DMS79 (cell line): ENCODE measurements at regions not wholly inside any gene's neighbourhood (a gene's known extent, or its start where the extent isn't known, plus 50 kb on each side); places are given as distances from the start of the nearest gene placed in this dataset.
"Not testable (repeated sequence)": the region's sequence is repeated elsewhere in the genome, so short reads cannot be mapped to it uniquely, and the experiment has no call there.

Experiments
- DNase-seq: peaks from one replicate; lab custom pipeline; 2025; lab: John Stamatoyannopoulos, UW

DNA sequence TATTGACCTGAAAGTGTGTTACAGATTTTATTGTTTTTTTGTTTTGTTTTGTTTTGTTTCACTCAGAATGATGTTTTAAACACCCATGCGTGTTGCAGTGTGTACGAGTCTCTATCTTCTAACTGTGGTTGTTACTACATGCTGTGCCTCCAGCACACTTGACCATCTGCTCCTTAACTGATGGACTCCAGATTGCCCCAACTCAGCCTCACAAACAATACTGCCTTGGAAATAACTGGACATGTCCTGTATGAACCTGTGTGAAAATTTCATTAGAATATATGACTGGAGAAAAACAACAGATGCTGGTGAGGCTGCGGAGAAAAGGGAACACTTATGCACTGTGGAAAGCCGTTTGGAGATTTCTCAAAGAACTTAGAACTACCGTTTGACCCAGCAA lies 68.7 kb upstream of the HAND1 start:
- no peak for DNase-seq

DNA sequence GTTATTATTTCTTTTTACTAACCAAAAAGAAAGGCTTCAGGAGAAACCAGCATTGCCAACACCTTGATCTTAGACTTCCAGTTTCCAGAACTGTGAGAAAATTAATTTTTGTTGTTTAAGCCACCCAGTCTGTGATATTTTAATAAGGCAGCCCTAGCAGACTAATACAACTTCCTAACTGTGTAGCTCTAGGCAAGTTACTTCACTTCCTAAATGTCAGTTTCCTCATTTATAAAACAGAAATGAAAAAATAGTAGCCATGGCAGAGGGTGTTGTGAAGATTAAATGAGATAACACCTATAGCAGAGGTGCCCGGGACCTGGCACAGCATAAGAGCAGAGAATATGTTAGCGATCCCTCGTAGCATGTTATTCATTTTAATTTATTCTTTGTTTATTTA lies 66.6 kb upstream of the HAND1 start:
- DNase-seq, result no peak

DNA sequence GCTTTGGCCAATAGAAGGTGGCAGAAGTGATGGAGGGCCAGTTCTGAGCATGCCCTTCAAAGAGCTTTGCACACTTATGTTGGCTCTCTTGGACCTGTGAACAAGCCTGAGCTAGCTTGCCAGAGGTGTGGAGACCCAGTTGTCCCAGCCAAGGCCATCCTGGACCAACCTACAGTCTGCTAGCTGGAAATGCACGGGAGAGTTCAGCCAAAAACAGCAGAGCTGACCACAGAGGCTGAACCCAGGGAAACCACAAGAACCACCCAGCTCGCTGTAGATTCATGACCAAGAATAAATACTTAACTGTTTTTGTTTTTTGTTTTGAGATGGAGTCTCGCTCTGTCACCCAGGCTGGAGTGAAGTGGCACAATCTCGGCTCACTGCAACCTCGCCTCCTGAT lies 65.4 kb upstream of the HAND1 start:
- no peak for DNase-seq

DNA sequence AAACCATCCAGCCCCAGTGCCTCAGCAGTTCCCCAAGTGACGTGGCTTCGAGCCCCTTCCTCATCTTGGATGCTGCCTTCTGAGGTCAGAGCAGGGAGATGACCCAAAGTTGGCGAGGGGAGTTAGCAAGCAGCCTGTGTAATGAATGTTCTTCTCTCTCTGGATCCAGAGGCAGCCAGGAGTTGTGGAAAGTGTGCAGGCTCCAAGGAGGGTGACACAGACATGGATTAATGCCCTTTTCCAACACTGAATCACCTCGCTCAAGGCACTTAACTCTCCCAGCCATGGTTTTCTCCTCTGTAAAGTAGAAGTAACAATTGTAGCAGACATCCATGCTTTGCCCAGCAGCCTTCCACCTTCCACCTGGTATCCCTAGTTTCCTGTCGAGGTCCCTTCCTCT lies 64.6 kb upstream of the HAND1 start:
- no peak for DNase-seq

DNA sequence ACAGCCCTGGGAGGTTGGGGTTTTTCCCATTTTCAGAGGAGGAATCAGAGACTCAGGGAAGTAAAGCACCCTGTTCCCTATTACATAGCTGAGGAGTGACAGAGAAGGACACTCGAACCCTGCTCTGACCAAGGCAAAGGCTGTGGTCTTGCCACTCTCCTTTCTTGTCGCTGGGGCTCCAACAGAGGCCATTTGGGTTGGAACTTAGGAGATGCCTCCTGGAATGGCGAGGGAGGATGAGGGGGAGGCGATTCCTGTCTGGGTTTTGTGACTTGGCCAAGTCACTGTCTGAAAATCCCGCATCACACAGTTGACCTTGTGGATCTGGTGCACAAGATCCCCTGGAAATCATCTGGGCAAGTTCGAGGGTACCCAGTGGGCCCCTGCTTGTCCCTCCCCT lies 64.0 kb upstream of the HAND1 start:
- DNase-seq, result no peak

DNA sequence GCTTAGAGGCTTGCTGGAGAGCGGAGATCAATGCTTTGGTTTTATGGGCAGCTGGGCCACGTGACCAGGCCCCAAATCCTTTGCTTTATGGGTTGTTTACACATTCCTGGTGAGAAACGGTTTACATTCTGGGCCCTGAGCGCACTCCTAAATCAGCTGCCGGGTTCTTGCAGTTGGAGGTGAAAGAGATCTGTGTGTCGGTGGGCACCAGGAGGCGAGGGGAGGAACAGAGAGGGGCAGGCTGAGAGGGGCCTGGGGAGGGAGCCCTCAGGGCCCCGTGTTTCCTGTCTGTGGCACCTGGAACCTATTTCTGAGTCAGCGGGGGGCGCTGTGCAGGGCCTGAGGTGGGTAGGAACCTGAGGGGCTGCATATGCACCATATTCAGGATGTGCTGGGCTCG lies 63.5 kb upstream of the HAND1 start:
- no peak for DNase-seq

DNA sequence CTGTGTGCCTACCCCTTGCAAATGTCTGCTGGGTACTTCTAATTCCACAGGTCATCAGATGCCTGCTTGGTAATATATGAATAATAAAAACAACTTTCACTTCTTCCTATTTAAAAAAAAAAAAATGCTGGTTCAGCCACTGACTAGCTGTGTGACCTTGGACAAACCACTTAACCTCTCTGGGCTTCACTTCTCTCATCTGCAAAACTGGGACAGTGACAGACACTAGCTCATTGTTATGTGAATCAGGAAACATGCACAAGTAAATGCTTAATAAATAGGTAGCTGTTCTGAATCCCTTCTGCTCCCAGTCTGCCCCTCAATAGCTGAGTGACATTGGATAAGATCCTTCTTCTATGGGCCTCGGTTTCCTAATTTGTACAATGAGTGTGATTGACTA lies 62.6 kb upstream of the HAND1 start:
- no peak for DNase-seq

DNA sequence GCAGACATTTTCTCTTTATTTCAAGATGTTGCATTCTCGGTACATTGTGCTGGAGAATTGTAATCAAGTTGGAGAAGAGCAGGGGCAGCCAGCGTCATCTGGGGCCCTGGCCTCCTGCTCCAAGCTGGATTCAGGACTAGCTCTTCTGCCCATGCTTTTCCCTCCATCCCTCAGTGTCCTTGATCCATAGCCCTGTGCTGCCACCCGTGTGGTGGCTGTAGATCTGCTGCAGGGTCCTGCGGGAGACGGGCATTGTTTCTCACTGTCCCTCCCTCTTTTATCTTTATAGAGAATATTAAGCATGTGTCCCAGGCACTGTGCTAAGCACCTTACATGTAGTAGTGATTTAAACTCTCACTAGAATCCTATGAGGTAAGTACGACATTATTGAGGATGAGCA lies 60.5 kb upstream of the HAND1 start:
- DNase-seq, result no peak

DNA sequence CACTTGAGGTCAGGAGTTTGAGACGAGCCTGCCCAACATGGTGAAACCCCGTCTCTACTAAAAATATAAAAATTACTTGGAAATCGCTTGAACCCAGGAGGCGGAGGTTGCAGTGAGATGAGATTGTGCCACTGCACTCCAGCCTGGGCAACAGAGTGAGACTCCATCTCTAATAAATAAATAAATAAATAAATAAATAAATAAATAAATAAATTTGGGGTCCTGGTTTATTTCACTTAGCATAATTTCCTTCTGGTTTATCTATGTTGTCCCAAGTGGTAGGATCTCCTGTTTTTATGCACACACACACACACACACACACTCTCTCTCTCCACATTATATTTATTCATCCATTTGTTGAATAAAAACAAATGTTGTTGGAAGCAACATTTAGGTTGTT lies 58.4 kb upstream of the HAND1 start:
- not testable (repeated sequence) for DNase-seq

DNA sequence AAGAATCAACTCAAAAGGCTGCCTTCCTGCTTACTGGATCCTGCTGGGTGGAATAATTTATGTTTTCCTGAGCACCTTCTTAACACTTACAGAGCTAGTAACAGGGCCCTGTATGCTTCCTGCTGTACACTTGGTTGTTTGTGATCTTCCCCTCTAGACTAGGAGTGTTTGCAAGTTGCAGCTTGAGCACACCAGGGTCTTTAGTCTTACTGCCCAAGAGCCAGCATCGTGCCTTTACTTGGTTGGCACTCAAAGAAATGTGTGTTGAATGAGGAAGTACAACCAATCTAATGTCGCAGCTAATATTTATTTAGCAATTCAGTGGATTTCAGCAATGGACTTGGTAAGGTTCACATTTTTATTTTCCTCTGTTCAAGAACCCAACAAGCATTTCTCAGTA lies 57.5 kb upstream of the HAND1 start:
- DNase-seq, result no peak

DNA sequence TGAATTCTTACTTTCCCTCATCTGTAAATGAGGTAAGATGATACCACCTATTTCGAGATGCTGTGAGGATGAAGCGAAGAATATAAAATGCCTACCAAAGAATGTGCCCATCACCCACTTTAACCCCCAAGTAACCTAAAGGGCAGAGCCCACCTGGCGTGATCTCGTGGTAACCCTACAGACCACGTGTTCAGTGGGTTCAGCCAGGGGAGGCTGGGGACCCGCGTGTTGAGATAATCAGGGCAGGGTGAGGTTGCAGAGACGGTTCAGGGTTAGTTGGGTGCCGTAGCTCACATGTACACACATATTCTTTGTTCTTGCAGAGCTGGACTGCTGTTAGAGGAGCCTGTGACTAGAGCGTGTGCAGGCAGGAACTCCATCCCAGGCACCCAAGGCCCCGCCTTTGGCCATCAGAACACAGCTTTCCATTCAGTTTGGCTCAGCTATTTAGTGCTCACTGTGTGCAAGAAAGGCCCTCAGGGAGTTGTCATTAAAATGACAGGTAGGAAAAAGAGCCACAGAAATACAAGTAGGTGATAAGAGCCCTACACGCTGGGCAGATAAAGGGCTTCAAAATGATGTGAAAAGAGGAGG lies 56.5 kb upstream of the HAND1 start:
- DNase-seq, result peak; percentile 35

DNA sequence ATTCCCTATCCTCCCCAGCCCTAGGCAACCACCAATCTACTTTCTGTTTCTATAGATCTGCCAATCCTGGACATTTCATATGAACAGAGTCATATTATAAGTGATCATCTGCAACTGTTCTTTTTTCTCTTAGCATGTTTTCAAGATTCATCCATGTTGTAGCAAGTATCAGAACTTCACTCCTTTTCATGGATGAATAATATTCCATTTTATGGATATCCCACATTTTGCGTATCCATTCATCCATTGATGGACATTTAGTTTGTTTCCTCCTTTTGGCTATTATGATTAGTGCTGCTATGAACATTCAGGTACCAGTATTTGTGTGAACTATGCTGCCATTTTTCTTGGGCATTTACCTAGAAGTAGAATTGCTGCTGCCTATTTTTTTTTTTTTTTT lies 51.3 kb upstream of the HAND1 start:
- DNase-seq, result no peak

DNA sequence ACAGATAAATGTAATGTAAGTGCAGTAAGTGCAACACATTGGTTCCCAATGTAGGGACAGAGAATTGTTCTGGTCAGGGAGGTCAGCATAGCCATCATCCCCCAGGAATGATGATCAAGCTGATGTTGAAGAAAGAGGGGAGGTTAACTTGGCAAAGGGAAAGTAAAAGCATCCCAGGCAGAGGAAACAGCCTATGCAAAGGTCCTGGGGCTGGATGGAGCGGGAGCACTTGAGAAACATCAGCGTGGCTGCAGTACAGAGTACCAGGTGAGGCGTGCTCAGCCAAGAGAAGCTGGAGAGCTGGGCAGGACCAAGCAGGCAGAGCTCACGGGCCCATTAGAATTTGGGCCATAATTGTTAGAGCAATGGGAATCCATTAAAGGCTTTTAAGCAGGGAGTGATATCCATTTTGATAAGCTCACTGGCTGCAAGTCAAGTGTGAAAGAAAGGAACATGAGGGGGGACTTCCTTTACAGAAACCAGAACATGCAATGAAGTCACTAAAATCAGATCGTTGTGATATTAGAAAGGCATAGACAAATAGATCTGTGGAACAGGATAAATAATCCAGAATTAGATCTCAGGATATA lies 50.1 kb upstream of the HAND1 start:
- peak; percentile 55 for DNase-seq
